NCI-H1105 treated with DMSO at 0.1 percent for 48 hours (cell line): ENCODE measurements at regions not wholly inside any gene's neighbourhood (a gene's known extent, or its start where the extent isn't known, plus 50 kb on each side); places are given as distances from the start of the nearest gene placed in this dataset.
A peak's percentile ranks its signal among the peaks of the same experiment; 100 is the strongest.
"Not testable (repeated sequence)": the region's sequence is repeated elsewhere in the genome, so short reads cannot be mapped to it uniquely, and the experiment has no call there.

Experiments used
- DNase-seq: peaks from one replicate; lab custom pipeline; 2025; lab: John Stamatoyannopoulos, UW

DNA sequence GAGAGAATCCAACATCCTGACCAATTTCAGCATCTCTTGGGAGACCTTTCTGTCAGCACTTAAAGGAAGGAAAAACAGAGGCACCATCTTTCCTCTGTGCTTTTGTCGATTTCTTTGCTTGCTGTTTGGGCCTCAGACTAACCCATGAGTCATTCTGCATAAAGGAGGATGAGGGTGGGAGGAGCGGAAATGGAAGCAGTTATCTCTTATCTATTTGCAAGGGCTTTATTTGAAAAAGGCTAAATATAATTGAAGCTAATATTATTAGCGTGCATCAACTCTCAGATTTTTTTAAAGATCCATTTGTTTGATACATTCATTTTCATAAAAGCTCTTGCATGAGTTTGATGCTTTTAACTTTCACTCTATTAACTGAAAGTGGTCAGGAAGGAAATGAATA lies 72.9 kb downstream of the ZNF622 start:
- DNase-seq = no peak

DNA sequence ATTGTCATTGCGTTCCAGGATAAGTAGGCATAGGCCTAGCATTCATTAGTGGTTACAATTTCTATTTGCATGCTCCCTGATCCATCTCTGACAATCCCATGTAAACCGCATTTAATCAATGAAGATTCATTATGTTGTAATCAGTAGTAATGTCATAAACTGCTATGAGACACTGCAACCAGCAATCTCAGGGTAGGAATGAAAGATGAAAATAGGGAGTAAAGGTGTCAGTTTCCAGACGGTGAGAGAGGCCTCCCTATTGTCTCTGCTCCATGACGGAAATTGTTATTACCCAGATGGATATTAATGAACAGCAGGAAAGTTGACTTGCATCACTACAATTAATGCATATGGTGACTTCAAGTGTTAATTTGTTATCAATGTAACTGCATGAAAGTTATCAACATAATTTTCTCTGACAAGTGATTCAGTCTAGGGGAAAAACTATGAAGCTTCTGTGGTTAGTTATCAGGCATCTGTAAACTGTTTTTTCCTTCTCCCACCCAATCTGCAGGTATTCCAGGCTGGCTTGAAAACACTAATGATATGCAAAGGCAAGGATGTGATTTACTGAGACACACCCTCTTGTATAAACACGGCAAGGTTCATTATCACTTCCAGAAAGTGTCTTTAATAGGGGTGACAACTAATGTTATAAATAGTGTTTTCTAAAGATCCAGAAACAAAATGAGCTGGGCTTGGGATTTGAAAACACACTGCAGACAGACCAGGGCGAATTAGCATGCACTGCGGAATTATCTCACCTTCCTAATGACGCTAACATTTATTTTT lies 73.5 kb downstream of the ZNF622 start:
- DNase-seq = no peak

DNA sequence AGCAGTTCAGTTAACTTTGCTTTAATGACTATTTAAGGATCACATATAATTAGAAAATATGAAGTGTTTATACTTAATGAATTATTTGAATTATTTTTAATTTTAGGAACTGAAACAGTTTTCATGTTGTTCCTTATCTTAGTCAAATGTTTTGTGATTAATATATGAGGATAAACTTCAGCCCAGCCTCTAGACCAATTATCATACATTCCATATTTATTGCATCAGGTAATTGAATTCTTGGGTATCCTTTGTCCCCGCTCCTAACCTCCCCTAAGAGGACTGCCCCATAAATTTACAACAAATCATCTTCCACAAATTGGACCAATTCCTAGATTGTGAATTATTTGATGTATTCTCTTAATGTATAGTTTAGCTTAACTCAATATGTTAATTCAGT lies 74.8 kb downstream of the ZNF622 start:
- DNase-seq = no peak

DNA sequence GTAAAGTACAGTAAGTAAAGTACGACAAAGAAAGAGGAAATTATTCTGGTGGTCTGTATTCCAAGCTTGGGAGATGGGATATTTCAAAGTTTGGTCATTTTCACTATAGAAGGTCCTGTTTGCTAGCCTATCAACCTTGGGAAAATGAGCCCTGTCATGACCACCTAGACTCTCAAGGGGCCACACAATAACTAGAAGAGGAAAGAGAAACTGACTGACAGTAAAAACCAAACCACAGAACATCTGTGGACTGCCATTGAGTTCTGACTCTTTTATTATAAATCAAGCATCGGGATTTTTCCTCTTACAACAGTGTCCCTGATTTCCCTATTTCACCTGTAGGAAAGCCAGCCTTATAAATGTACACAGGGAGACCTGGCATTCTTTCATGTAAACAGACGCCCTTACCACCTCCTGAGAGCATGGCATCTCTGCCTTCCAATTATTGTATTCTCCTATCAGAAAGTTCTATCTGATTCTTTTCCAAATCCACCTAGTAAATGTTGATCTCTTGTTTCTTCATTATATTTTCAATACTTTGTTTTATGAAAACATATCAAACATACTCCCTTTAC lies 80.0 kb downstream of the ZNF622 start:
- DNase-seq = no peak

DNA sequence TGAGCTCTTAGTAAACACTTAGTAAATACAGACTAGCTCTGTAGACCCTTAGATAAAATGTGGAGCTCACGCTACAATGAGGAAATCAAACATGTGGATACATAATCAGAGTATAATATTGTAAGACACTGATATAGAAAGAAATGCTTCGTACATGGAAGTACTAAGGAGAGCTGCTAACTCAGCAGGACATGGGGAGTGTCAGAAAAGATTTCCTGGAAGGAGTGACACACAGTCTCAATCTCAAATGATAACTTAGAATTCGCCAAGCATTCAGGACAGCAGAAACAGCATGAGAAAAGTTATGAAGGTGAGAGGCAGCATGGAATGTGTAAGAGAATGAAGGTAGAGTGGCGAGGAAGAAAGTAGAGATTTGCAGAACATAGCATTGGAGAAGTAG lies 80.8 kb downstream of the ZNF622 start:
- no peak for DNase-seq

DNA sequence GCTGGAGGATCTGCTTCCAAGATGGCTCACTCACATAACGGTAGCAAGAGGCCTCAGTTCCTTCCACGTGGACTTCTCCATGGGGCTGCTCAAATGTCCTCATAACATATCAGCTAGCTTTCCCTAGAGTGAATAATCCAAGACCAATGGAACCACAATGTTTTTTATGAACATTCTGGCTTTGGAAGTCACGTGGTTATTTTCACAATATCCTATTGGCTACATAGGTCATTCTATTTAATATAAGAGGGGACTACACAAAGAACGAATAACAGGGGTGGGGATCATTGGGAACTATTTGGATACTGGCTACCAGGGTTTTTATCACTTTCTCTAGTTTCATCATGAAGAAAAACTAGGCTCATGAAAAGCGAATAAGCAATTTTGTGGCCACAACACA lies 81.4 kb downstream of the ZNF622 start:
- no peak for DNase-seq

DNA sequence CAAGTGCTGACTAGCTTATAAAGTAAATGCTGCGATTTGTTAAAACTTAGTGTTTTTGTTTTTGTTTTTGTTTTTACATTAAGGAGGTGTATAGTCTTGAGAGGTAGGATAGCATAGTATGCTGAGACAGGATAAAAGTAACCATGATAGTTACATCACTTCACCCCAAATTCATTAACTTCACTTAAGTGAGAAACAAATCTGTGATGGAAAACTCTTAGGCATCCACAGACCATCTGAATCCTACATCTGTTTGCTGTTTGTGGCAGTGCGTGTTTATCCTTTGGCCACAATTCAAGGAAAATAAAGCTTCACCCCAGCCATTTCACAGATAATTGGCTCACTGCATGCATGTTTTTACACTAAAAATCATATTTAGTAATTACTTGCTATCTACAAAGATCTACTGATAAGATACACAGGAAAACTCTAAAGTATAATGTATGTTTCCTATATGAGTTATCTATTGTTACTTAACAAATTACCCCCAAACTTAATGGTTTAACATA lies 82.0 kb downstream of the ZNF622 start:
- no peak for DNase-seq

DNA sequence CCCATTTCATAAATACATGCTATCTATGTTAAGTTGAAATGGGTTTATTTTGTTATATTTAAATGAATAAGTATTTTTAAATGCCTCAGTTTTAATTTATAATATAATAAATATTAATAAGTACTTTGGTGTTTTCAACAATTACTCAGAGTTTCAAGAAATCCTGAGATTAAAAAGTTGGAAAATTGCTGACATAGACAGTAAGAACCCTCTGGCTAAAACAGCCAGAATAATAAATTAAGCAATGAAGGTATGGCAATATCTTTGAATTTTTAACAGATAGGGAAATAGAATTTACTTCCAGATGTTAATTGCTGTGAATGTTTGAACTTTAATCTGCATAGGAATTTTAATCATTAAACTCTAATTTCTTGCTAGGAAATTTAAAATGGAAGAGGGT lies 83.6 kb downstream of the ZNF622 start:
- no peak for DNase-seq

DNA sequence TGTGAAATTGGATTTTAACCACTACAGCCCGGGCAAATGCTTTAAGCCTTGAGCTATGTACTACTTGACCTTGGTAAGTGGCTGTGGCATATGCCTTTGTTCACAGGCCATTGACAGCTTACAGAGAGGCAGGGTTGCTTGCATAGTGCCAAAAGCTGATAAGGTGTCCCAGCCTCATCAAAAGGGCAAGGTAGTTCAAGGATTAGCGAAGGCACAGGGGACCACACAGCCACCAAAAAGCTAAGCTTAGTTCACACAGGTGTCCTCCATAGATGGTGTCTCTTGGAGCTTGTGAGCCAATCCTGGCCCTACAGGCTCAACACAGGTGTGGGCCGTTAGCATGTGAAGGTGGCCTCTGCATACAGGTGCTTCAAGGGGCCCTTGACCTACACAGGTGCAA lies 86.8 kb downstream of the ZNF622 start:
- no peak for DNase-seq

DNA sequence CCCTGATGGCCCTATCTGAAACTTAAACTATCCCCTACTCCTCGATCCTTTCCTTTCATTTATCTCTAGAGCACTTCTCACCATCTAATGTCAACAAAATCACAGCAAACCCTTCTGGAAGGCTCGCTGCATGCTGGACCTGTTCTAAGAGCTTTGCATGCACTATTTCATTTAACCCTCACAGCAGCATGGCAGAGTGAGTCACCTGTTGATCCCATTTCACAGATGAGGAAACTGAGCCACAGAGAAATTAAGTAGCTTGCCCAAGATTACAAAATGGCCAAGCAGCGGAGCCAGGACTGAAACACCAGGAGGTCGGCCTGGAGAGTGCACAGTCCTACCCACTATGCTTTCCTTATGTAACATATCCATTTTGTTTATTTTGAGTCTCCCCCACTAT lies 93.1 kb downstream of the ZNF622 start:
- no peak for DNase-seq

DNA sequence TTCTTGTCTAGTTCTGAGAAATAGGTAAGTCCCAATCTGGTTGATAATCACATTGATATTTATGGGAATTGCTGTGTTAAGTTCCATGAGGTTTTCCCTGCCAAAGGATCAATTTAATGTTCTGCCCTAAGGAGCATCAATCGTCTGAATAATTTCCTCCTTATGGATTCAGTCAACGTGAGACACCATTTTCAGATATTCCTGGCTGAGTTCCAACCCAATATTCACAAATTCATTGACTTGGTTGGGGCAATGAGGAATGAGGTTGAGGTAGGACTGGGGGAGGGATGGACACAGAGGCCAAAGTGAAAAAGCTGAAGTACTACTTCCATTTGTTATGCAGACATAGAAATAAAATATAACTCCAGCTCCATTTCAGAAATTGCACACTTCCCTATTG lies 99.1 kb downstream of the ZNF622 start:
- no peak for DNase-seq

DNA sequence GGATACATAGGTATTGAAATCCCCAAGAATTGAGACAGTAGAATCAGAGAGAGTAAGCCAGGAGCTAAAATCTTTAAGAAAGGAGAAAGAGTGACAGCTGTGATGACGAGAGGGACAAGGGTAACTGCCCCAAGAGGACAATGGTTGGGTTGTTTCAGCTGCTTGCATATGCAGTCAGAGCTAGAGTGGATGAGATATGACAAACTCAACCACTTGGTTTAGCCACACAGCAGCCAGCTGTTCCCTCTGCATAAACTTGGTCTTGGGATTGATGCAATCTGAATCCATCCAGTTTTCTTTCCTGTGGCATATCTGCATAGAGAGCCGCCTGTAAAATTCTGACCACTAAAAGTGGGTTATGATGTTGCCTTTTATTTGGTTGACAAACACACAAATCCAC lies 100.7 kb downstream of the ZNF622 start:
- DNase-seq = no peak

DNA sequence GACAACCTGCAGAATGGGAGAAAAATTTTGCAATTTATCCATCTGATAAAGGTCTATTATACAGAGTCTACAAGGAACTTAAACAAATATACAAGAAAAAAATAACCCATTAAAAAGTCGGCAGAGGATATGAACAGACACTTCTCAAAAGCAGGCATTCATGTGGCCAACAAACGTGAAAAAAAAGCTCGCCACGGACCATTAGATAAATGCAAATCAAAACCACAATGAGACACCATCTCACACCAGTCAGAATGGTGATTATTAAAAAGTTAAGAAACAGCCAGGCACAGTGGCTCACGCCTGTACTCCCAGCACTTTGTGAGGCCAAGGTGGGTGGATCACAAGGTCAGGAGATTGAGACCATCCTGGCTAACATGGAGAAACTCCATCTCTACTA lies 112.2 kb downstream of the ZNF622 start:
- not testable (repeated sequence) for DNase-seq

DNA sequence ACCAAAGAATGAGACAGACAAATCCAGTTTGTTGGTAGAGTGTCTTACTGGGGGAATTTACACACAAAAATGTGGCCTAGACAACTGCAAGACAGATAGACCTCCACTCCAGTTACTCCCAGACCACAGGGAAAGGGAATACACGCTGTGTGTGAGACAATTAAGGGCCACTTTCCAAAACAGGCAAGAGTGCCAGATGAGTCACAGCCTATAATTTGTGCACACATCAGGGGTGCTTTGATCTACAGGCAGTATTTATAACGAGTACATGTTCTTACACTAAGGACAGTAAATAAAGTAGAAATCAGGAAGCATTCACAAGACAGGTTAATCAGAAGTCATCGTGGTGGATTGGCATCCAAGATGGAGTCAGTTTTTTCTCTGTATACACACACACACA lies 114.8 kb downstream of the ZNF622 start:
- peak; percentile 27 for DNase-seq

DNA sequence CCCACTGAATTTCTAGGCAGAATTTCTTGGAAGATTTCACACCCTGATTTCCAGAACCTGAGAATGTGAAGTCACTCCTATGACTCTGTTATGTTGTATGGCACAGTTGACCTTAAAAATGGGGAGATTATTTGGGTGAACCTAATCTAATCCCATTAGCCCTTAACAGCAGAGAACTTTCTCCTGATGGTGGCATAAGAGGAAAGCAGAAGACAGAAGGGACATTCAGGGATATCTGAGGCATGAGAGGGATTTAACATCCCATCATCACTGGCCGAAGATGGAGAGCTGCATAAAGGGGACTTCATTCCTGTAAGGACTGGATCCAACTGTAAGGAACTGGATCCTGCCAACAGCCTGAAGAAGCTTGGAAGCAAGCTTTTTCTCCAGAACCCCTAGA lies 119.2 kb downstream of the ZNF622 start:
- DNase-seq = no peak

DNA sequence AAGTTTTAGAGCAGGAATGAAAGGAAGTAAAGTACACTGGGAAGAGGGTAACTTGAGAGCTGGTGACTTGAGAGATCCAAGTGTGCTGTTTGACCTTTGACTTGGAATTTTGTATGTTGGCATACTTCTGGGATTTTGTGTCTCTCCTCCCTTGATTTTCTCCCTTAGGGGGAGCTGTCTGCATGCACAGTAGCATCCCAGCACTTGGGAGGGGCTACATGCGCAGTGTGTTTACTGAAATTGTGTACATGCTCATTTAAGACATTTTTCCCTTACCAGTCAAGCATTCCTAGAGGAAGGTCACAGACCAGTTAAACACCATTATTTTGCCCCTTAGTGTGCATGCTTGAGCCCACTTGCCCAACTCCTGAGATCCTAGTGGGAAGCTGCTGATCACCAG lies 120.1 kb downstream of the ZNF622 start:
- DNase-seq = no peak

DNA sequence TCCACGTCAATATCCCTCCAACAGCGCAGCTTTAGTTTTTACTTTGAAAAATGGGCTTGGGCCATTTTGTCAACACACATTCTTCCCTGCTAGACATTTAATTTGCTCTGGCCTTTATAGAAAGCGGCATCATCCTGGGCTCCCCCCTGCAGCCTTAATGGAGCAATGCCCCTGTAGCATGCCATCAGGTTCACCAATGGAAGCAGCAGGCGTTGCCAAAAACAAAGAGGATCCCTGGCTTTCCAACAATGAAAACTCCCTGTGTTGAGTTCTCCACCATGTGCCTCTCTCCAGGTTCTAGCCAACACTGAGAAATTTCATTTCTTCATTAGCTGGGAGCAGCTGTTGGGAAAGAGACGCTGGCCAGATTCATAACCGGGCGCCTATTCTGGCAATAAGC lies 139.5 kb downstream of the ZNF622 start:
- no peak for DNase-seq

DNA sequence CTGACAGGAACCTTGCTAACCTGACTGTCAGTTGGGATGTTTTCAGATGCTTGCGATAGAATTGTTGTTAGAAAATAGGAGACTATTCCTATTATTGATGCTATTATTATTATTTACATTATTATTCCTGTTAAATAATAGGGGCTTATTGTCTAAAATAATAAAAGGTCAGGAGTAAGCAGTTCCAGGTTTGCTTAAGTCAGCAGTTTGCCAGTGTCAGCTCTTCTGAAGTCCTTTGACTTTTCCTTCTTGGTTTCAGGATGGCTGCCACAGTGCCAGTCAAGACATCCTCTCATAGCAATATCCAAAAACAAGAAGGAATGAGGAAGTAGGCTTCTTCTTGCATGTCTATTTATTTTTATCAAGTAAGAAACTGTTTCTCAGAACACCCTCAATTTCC lies 141.7 kb upstream of the MARCHF11 start:
- DNase-seq = no peak

DNA sequence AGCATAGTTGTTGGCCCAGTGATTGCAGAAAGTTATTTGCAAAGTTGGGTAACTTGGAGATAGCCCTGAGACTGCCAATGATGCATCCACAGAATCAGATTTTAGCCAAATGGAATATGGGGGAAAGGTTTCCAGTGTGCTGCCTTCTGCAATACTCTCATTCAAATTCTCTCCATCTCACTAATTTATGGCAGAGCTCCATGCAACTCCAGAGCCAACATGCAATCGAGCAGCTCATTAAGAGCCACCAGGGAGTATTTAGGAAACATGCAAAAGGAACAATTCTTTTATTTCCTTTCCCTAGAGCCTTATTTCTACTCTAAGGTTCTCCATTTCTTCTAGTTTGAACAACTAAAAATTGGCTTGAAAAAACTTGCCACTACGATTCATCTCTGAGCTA lies 135.9 kb upstream of the MARCHF11 start:
- no peak for DNase-seq

DNA sequence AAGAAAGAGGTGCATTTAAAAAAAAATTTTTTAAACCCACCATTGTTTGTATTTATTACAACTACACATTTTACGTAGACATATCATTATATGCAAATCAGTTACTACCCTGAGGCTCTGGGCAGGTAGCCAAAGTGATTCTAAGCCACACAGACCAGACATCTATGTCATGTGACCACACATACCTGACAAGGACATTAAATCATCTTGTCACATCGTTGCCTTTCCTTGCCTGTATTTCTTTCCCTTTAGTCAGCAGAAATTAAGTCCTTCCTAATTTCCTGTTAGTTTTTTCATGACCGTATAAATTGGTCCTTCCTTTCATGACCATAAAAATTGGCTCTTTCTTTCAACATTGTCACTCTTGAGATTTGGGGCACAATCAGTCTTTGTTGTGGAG lies 134.2 kb upstream of the MARCHF11 start:
- peak; percentile 91 for DNase-seq

DNA sequence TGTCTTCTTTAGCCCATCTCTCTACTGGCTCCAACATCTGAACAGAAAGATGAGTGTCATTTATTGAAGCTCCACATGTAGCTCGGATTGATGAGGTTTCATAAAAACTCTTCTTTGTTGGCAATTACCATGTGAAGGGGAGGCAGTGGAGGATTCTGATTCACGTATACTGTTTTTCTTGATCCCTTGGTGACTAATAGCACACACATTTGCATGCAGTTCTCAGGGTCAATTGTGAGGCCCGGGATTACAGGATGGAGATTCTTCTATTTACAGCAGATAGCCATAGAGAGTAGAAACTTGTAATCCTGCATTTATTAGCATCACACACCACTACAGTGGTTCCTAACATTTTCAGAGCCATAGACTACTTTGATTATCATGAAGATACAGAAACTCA lies 133.2 kb upstream of the MARCHF11 start:
- no peak for DNase-seq

DNA sequence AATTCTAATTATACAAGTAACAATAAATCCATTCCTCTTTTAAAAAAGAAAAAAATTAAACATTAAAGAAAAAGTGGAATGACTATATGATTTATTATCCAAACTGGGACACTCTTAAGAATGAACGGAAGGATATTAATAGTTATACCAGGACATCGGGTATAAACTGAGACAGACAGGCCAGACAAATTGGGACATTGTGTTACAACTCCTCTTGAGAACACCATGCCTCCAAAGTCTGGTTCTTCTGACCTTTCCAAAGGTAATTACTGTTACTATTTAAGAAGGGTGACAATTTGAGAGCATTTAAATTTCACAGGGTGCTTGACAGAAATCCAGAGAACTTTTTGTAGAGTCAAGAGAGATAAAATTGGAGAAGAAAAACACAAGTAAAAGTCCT lies 132.1 kb upstream of the MARCHF11 start:
- DNase-seq = no peak

DNA sequence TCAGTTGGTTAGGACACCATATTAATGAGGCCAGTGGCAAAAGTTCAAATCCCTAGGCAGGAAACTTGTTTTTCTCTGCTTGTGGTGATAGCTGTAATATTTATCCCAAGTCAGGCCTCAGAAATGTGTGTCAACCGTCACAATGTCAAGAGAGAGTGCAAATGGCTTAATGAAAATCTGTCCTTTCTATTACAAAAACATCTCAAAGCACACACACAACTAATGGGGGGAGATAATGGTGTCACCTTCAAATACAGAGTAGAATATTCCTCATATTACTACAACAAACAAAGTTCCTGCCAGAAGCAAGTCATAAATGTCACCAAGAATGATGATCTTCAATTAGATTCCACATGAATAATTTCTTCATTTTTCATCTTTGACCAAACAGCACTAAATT lies 127.2 kb upstream of the MARCHF11 start:
- DNase-seq = no peak

DNA sequence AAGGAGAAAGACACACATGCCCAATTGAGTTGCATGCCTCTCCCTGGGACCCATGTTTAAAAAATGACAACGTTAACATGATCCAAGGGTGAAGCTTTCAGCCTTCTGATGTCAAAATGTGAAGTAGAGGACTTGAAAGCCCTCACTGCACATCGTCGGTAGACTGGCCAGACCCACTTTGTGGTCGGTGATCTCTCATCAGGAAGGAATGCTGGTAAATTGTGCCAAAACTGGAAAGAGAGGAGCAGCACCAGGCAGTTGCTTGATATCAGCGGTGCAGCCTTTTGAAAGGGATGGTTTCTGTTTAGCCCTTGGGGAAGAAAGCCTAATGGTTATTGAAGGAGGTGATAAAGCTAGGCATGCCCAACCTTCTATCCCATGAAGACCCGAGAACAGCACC lies 125.3 kb upstream of the MARCHF11 start:
- DNase-seq = no peak
